Suprapubic skin (tissue), 3 donors: ENCODE measurements at regions not wholly inside any gene's neighbourhood (a gene's known extent, or its start where the extent isn't known, plus 50 kb on each side); places are given as distances from the start of the nearest gene placed in this dataset.
"Not testable (repeated sequence)": the region's sequence is repeated elsewhere in the genome, so short reads cannot be mapped to it uniquely, and the experiment has no call there.

Source experiments
- EP300 ChIP-seq: sonication (generic); formaldehyde crosslinking; IDR thresholded peaks from one replicate; pipeline ENCODE4 v1.6.1; 2017; ENCODE audit warnings: antibody characterized with exemption
- POLR2A ChIP-seq, 2 donors: fragments of 450-650 bp; IDR thresholded peaks; one replicate each; pipeline ENCODE4 v1.6.1; 2017; ENCODE audit warnings: antibody characterized with exemption in 2 of 2, mild to moderate bottlenecking in 2 of 2, moderate library complexity in 2 of 2
- TF ChIP-seq, protein P1 (sequence below), 2 donors: fragments of 200-600 bp in 1 of 2; fragments of 450-650 bp in 1 of 2; sonication (generic) in 1 of 2; IDR thresholded peaks; one replicate each; pipeline ENCODE4 v1.5.1; 2016 to 2019; ENCODE audit warnings: antibody characterized with exemption in 2 of 2, mild to moderate bottlenecking in 1 of 2, moderate library complexity in 1 of 2

DNA sequence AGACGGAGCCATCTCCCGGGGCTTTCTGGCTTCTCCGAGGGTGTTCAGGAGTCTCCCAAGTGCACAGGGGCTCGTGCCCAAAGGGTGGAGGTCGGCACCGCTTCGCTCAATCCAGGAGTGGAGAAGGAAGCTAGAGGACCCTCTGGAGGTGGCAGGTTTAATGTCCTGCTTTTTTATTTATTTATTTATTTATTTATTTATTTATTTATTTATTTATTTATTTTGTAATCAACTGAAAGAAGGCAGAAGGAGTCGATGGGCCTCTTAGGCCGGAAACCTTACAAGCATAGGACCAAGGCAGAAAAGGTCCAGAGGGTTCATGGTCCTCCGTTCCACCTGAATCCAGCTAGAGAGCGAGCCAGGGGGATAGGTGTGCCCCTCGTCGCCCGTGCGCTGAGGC, 289.4 kb upstream of the AGTR2 start:
- TF ChIP-seq, protein P1, sequence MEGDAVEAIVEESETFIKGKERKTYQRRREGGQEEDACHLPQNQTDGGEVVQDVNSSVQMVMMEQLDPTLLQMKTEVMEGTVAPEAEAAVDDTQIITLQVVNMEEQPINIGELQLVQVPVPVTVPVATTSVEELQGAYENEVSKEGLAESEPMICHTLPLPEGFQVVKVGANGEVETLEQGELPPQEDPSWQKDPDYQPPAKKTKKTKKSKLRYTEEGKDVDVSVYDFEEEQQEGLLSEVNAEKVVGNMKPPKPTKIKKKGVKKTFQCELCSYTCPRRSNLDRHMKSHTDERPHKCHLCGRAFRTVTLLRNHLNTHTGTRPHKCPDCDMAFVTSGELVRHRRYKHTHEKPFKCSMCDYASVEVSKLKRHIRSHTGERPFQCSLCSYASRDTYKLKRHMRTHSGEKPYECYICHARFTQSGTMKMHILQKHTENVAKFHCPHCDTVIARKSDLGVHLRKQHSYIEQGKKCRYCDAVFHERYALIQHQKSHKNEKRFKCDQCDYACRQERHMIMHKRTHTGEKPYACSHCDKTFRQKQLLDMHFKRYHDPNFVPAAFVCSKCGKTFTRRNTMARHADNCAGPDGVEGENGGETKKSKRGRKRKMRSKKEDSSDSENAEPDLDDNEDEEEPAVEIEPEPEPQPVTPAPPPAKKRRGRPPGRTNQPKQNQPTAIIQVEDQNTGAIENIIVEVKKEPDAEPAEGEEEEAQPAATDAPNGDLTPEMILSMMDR (IDR thresholded peaks at IDR 0.05) = not testable (repeated sequence)
- not testable (repeated sequence) for TF ChIP-seq EP300; POLR2A (IDR thresholded peaks at IDR 0.05)
